ENCODE measurements at regions not wholly inside any gene's neighbourhood (a gene's known extent, or its start where the extent isn't known, plus 50 kb on each side); places are given as distances from the start of the nearest gene placed in this dataset.

GRCh38 chr10:128839701-128840100, 627.3 kb upstream of the MGMT start:
- H3K27me3 ChIP-seq (ENCODE audit: low read length): 0 out of 2 replicates have a peak, but pooled peaks cover 5% of the 10 kb centered on the region
- no peak overlapping the region for H3K9ac ChIP-seq (ENCODE audit: low read length)
- DNase-seq (no peak), ATAC-seq (no peak)
- no peaks in the 10 kb centered on the region for H3K36me3 ChIP-seq (ENCODE audit: low read depth, low read length)
- intact Hi-C loops (cut with micrococcal nuclease): no loop called here
- BruUV-seq (replicated peaks): no TSS peak
- H3K27ac ChIP-seq (ENCODE audit: low read length): no peak overlapping the region
- CTCF ChIA-PET: no interaction called here
- no peak overlapping the region for H3K4me3 ChIP-seq (ENCODE audit: low read length)
- no peaks in the 10 kb centered on the region for H3K9me2 ChIP-seq (replicated peaks; ENCODE audit: low read length)
- no peak overlapping the region for H2AFZ ChIP-seq (ENCODE audit: low read length)
- no peaks in the 10 kb centered on the region for H3K79me2 ChIP-seq (ENCODE audit: low read length)
- H3K4me1 ChIP-seq (ENCODE audit: insufficient read depth, low read length): no peaks in the 10 kb centered on the region
- TF ChIP-seq EZH2phosphoT487 (IDR thresholded peaks at IDR 0.05; ENCODE audit: borderline replicate concordance, low read length) (no peak), EZH2 (IDR thresholded peaks at IDR 0.05; ENCODE audit: low read length, unreplicated experiment) (no peak), CTCF (conservative IDR thresholded peaks at IDR 0.05; ENCODE audit: low read depth, low read length) (no peak)
- H4K20me1 ChIP-seq (ENCODE audit: low read length): no peaks in the 10 kb centered on the region
- H3F3A ChIP-seq (ENCODE audit: low read length, unreplicated experiment): no peaks in the 10 kb centered on the region
- POLR2A ChIA-PET (ENCODE audit: unreplicated experiment): no interaction called here
- no peaks in the 10 kb centered on the region for H3K9me3 ChIP-seq (ENCODE audit: low read length)
- H3K4me2 ChIP-seq (ENCODE audit: low read length): no peak overlapping the region

GRCh38 chr10:128843972-128844371, 623.1 kb upstream of the MGMT start:
- H3K27ac ChIP-seq (ENCODE audit: low read length): no peak overlapping the region
- intact Hi-C loops (cut with micrococcal nuclease): no loop called here
- H3K9me2 ChIP-seq (replicated peaks; ENCODE audit: low read length): no peaks in the 10 kb centered on the region
- no peaks in the 10 kb centered on the region for H4K20me1 ChIP-seq (ENCODE audit: low read length)
- no peak overlapping the region for H3K9ac ChIP-seq (ENCODE audit: low read length)
- no peak overlapping the region for H2AFZ ChIP-seq (ENCODE audit: low read length)
- no peaks in the 10 kb centered on the region for H3K9me3 ChIP-seq (ENCODE audit: low read length)
- H3K4me1 ChIP-seq (ENCODE audit: insufficient read depth, low read length): no peaks in the 10 kb centered on the region
- H3F3A ChIP-seq (ENCODE audit: low read length, unreplicated experiment): no peaks in the 10 kb centered on the region
- no peak overlapping the region for H3K4me3 ChIP-seq (ENCODE audit: low read length)
- BruUV-seq (replicated peaks): no TSS peak
- POLR2A ChIA-PET (ENCODE audit: unreplicated experiment): no interaction called here
- H3K4me2 ChIP-seq (ENCODE audit: low read length): no peak overlapping the region
- no peaks in the 10 kb centered on the region for H3K79me2 ChIP-seq (ENCODE audit: low read length)
- ATAC-seq (no peak), DNase-seq (no peak)
- TF ChIP-seq CTCF (conservative IDR thresholded peaks at IDR 0.05; ENCODE audit: low read depth, low read length) (no peak), EZH2phosphoT487 (IDR thresholded peaks at IDR 0.05; ENCODE audit: borderline replicate concordance, low read length) (no peak), EZH2 (IDR thresholded peaks at IDR 0.05; ENCODE audit: low read length, unreplicated experiment) (no peak)
- CTCF ChIA-PET: no interaction called here
- H3K36me3 ChIP-seq (ENCODE audit: low read depth, low read length): no peaks in the 10 kb centered on the region
- H3K27me3 ChIP-seq (ENCODE audit: low read length): no peaks in the 10 kb centered on the region

GRCh38 chr10:128846927-128847326, 620.1 kb upstream of the MGMT start:
- H3K9me2 ChIP-seq (replicated peaks; ENCODE audit: low read length): no peaks in the 10 kb centered on the region
- DNase-seq: no peak
- no peak overlapping the region for H3K4me2 ChIP-seq (ENCODE audit: low read length)
- H4K20me1 ChIP-seq (ENCODE audit: low read length): no peaks in the 10 kb centered on the region
- H3K4me1 ChIP-seq (ENCODE audit: insufficient read depth, low read length): no peaks in the 10 kb centered on the region
- no peaks in the 10 kb centered on the region for H3K9me3 ChIP-seq (ENCODE audit: low read length)
- no peaks in the 10 kb centered on the region for H3F3A ChIP-seq (ENCODE audit: low read length, unreplicated experiment)
- TF ChIP-seq EZH2phosphoT487 (IDR thresholded peaks at IDR 0.05; ENCODE audit: borderline replicate concordance, low read length) (no peak), EZH2 (IDR thresholded peaks at IDR 0.05; ENCODE audit: low read length, unreplicated experiment) (no peak), CTCF (conservative IDR thresholded peaks at IDR 0.05; ENCODE audit: low read depth, low read length) (no peak)
- no peaks in the 10 kb centered on the region for H3K27me3 ChIP-seq (ENCODE audit: low read length)
- no peak overlapping the region for H2AFZ ChIP-seq (ENCODE audit: low read length)
- H3K27ac ChIP-seq (ENCODE audit: low read length): no peak overlapping the region
- ChIA-PET CTCF (no interaction called here), POLR2A (ENCODE audit: unreplicated experiment) (no interaction called here)
- H3K79me2 ChIP-seq (ENCODE audit: low read length): no peaks in the 10 kb centered on the region
- no peak for ATAC-seq
- no peaks in the 10 kb centered on the region for H3K36me3 ChIP-seq (ENCODE audit: low read depth, low read length)
- intact Hi-C loops (cut with micrococcal nuclease): no loop called here
- no peak overlapping the region for H3K9ac ChIP-seq (ENCODE audit: low read length)
- no peak overlapping the region for H3K4me3 ChIP-seq (ENCODE audit: low read length)
- no TSS peak for BruUV-seq (replicated peaks)

All from PC-3 (cell line).